MM.1S (cell line): ENCODE measurements at regions not wholly inside any gene's neighbourhood (a gene's known extent, or its start where the extent isn't known, plus 50 kb on each side); places are given as distances from the start of the nearest gene placed in this dataset.

Source experiments
- EZH2 ChIP-seq: fragments of 300-600 bp; sonication (generic); optimal IDR thresholded peaks from 2 replicates; pipeline ENCODE3; 2017; ENCODE audit warnings: low read depth, mild to moderate bottlenecking, antibody characterized with exemption, low read length, mixed read lengths
- EZH2phosphoT487 ChIP-seq: fragments of 300-600 bp; sonication (generic); IDR thresholded peaks from 2 replicates; pipeline ENCODE4 v1.6.1; 2018; ENCODE audit warnings: antibody characterized with exemption, low read length
- TF ChIP-seq, protein P1 (sequence below): fragments of 300-600 bp; sonication (generic); IDR thresholded peaks from 2 replicates; pipeline ENCODE4 v1.5.1; 2016; ENCODE audit warnings: antibody characterized with exemption, low read length, mixed read lengths

DNA sequence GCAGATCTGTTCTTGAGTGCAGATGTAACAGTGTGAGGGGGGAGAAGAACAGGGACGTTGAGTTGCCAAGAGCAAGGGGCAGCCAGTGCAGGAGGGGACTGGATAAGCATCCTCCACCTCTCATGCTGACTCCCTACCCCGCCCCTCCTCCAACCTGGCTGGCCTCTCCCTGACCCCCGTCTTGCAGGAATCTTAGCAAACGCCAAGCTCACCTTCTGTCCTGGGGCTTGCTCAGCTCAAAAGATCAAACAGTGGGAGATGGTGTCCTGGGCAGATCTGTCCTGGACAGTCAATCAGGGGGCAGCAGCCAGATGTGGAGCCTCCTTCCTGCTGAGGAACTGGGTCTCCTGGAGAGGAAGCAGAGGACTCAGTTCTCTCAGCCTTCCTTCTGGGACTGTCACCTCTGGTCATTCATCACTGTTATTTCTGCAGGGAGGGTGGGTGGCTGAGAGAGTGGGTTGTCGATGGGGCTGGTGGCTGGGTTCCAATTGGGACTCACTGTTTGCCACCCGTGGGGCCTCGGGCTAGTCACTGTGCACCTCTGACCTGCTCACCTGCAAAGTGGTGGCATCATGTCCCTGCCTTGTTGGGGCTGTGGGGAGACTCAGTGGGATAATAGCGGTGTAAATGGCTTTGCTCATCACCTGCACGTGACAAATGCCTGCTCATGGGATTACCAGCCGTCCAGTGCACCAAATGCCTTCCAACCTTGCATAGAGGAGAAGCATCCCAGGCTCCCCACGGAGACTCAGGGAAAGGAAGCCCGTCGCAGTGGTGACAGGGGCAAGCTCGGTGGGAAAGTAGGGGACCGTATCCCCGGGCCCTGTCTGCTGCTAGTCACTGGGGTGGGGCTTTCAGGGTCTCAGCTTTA lies 154.4 kb downstream of the PTPRU start:
- TF ChIP-seq EZH2phosphoT487 (no peak), EZH2 (no peak)
- TF ChIP-seq, protein P1, sequence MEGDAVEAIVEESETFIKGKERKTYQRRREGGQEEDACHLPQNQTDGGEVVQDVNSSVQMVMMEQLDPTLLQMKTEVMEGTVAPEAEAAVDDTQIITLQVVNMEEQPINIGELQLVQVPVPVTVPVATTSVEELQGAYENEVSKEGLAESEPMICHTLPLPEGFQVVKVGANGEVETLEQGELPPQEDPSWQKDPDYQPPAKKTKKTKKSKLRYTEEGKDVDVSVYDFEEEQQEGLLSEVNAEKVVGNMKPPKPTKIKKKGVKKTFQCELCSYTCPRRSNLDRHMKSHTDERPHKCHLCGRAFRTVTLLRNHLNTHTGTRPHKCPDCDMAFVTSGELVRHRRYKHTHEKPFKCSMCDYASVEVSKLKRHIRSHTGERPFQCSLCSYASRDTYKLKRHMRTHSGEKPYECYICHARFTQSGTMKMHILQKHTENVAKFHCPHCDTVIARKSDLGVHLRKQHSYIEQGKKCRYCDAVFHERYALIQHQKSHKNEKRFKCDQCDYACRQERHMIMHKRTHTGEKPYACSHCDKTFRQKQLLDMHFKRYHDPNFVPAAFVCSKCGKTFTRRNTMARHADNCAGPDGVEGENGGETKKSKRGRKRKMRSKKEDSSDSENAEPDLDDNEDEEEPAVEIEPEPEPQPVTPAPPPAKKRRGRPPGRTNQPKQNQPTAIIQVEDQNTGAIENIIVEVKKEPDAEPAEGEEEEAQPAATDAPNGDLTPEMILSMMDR, result no peak
